GM23338 (cell line): ENCODE measurements at regions not wholly inside any gene's neighbourhood (a gene's known extent, or its start where the extent isn't known, plus 50 kb on each side); places are given as distances from the start of the nearest gene placed in this dataset.

ENCODE experiments used
- ATAC-seq: fragments of 200-7000 bp; cut with Tn5 transposase; 3 replicates; pipeline ENCODE4 v1.9.1; 2020
- DNase-seq: peaks from one replicate; pipeline ENCODE4 v3.0.0-alpha.2; 2015; ENCODE audit warnings: low spot score
- H2AFZ ChIP-seq: fragments of 200-600 bp; sonication (generic); 2 replicates; pipeline ENCODE4 v1.8.0; 2016; ENCODE audit warnings: antibody characterized with exemption, mild to moderate bottlenecking, moderate library complexity
- H3F3A ChIP-seq: fragments of 200-600 bp; sonication (generic); replicated peaks from 2 replicates; pipeline ENCODE4 v1.8.0; 2017; ENCODE audit warnings: antibody characterized with exemption, mixed run types, low read depth
- H3K27ac ChIP-seq: fragments of 200-600 bp; sonication (generic); 2 replicates; pipeline ENCODE4 v1.6.1; 2016; ENCODE audit warnings: low read depth
- H3K27me3 ChIP-seq: fragments of 200-600 bp; sonication (generic); 2 replicates; pipeline ENCODE4 v1.8.0; 2016; ENCODE audit warnings: mild to moderate bottlenecking, mixed run types, moderate library complexity; ENCODE audit not compliant: insufficient read depth
- H3K36me3 ChIP-seq: fragments of 200-600 bp; sonication (generic); 2 replicates; pipeline ENCODE4 v1.8.0; 2016; ENCODE audit warnings: mild to moderate bottlenecking; ENCODE audit not compliant: insufficient read depth
- H3K4me1 ChIP-seq: fragments of 200-600 bp; sonication (generic); 2 replicates; pipeline ENCODE4 v1.8.0; 2016; ENCODE audit warnings: mild to moderate bottlenecking, moderate library complexity; ENCODE audit not compliant: insufficient read depth
- H3K4me2 ChIP-seq: fragments of 200-600 bp; sonication (generic); 2 replicates; pipeline ENCODE4 v1.7.1; 2017; ENCODE audit warnings: mixed run types
- H3K4me3 ChIP-seq: fragments of 200-600 bp; sonication (generic); 2 replicates; pipeline ENCODE4 v1.6.1; 2016; ENCODE audit warnings: mixed run types
- H3K79me2 ChIP-seq: fragments of 200-600 bp; sonication (generic); replicated peaks from 2 replicates; pipeline ENCODE4 v1.8.0; 2017; ENCODE audit warnings: mild to moderate bottlenecking; ENCODE audit not compliant: insufficient read depth
- H3K9me2 ChIP-seq: fragments of 200-600 bp; sonication (generic); 2 replicates; pipeline ENCODE4 v1.8.0; 2017; ENCODE audit not compliant: insufficient read depth
- H4K20me1 ChIP-seq: fragments of 200-600 bp; sonication (generic); replicated peaks from 2 replicates; pipeline ENCODE4 v1.8.0; 2017; ENCODE audit warnings: mild to moderate bottlenecking; ENCODE audit not compliant: insufficient read depth
- H3K27ac Mint-ChIP-seq: 2 replicates; pipeline ENCODE4 v1.8.0; 2020; ENCODE audit warnings: inconsistent platforms, mild to moderate bottlenecking, moderate library complexity, mixed read lengths
- H3K27me3 Mint-ChIP-seq: 3 replicates; pipeline ENCODE4 v1.8.0; 2022; ENCODE audit warnings: low read depth, mild to moderate bottlenecking, moderate library complexity, mixed read lengths, inconsistent platforms; ENCODE audit not compliant: insufficient read depth, poor library complexity
- H3K36me3 Mint-ChIP-seq: 3 replicates; pipeline ENCODE4 v1.8.0; 2021; ENCODE audit warnings: low read depth, mild to moderate bottlenecking, inconsistent platforms, moderate library complexity, mixed read lengths
- H3K4me1 Mint-ChIP-seq: 3 replicates; pipeline ENCODE4 v1.8.0; 2020; ENCODE audit warnings: mild to moderate bottlenecking, inconsistent platforms, mixed read lengths
- H3K4me3 Mint-ChIP-seq: 3 replicates; pipeline ENCODE4 v1.8.0; 2021; ENCODE audit warnings: moderate library complexity, mild to moderate bottlenecking, inconsistent platforms, mixed read lengths
- H3K9me3 Mint-ChIP-seq: 3 replicates; pipeline ENCODE4 v1.8.0; 2020; ENCODE audit warnings: moderate library complexity, mild to moderate bottlenecking, inconsistent platforms, mixed read lengths
- ZNF331 ChIP-seq: fragments of 250-450 bp; sonication (Bioruptor Pico); IDR thresholded peaks from 2 replicates; pipeline ENCODE4 v1.5.0; 2020; ENCODE audit warnings: low read depth, mild to moderate bottlenecking, moderate library complexity
- TF ChIP-seq, protein P1 (sequence below): IDR thresholded peaks from 2 replicates; pipeline ENCODE4 v1.6.1; 2016; ENCODE audit warnings: antibody characterized with exemption
- TF ChIP-seq, protein P2 (sequence below): fragments of 250-450 bp; sonication (Bioruptor Pico); IDR thresholded peaks from 2 replicates; pipeline ENCODE4 v1.5.0; 2020; ENCODE audit warnings: mild to moderate bottlenecking, moderate library complexity

DNA sequence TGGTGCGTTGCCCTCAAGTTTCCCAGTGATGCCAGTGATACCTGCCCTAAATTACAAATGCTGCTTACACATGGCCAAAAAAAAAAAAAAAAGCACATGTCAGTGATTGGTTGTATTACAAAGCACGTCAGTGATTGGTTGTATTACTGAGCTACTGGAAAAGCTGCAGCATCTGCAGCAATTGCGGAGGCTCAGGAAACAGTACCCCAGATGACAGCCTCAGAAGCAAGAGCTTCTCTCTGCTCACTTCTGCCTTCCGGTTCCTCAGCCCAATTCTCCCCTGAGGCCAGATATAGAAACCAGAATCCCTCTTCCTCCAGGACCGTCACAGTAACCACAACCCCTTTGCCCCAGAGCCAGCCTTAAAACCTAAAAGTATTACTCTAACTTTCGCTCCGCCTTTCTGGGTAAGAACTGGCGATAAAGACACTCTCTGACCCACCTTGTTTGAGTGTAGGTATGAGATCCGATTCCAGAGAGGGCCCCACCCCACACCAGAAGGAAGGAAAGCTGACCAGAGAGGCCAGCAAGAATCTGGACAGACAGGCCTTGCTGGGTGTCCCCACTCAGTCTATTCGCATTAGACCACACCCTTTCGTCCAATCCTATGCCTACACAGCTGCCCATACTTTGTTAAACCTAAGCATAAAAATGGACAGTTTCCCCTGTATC, 85.0 kb upstream of the SORBS2 start (continued):
- TF ChIP-seq, protein P1, sequence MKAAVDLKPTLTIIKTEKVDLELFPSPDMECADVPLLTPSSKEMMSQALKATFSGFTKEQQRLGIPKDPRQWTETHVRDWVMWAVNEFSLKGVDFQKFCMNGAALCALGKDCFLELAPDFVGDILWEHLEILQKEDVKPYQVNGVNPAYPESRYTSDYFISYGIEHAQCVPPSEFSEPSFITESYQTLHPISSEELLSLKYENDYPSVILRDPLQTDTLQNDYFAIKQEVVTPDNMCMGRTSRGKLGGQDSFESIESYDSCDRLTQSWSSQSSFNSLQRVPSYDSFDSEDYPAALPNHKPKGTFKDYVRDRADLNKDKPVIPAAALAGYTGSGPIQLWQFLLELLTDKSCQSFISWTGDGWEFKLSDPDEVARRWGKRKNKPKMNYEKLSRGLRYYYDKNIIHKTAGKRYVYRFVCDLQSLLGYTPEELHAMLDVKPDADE = no peak
- no peak for TF ChIP-seq ZNF331

DNA sequence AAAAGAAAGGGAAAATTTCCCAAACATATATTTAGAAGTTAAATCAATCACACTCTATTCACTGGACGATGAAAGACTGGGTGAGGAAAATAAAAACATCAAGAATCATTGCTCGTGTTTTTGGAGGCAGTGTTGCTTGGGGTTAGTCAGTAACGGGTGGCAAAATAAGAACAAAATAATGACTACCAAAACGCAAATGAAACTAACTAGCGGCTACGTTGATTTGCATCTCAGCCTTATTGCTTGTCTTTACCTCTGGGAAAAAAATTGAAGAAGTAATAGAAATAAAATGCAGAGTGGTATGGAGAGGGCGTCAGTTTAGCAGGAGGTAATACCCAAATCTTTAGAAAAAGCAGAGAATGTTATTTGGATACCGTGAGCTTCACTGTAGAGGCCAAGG, 86.4 kb upstream of the SORBS2 start:
- H3K9me3 Mint-ChIP-seq = peaks cover 12% of the 10 kb centered on the region; the same call in 1 of the 3 replicates
- DNase-seq = no peak
- Histone ChIP-seq H3K4me1 (no peaks in the 10 kb centered on the region), H4K20me1 (no peaks in the 10 kb centered on the region), H3K4me3 (no peak overlapping the region), H3F3A (no peaks in the 10 kb centered on the region), H3K4me2 (no peak overlapping the region), H3K36me3 (no peaks in the 10 kb centered on the region), H3K27me3 (no peaks in the 10 kb centered on the region), H3K9me2 (0 out of 2 replicates have a peak, but pooled peaks cover 2% of the 10 kb centered on the region), H2AFZ (peak overlapping the region; percentile 57; the same call in 1 of the 2 replicates), H3K27ac (no peak overlapping the region), H3K79me2 (no peaks in the 10 kb centered on the region)
- TF ChIP-seq, protein P2, sequence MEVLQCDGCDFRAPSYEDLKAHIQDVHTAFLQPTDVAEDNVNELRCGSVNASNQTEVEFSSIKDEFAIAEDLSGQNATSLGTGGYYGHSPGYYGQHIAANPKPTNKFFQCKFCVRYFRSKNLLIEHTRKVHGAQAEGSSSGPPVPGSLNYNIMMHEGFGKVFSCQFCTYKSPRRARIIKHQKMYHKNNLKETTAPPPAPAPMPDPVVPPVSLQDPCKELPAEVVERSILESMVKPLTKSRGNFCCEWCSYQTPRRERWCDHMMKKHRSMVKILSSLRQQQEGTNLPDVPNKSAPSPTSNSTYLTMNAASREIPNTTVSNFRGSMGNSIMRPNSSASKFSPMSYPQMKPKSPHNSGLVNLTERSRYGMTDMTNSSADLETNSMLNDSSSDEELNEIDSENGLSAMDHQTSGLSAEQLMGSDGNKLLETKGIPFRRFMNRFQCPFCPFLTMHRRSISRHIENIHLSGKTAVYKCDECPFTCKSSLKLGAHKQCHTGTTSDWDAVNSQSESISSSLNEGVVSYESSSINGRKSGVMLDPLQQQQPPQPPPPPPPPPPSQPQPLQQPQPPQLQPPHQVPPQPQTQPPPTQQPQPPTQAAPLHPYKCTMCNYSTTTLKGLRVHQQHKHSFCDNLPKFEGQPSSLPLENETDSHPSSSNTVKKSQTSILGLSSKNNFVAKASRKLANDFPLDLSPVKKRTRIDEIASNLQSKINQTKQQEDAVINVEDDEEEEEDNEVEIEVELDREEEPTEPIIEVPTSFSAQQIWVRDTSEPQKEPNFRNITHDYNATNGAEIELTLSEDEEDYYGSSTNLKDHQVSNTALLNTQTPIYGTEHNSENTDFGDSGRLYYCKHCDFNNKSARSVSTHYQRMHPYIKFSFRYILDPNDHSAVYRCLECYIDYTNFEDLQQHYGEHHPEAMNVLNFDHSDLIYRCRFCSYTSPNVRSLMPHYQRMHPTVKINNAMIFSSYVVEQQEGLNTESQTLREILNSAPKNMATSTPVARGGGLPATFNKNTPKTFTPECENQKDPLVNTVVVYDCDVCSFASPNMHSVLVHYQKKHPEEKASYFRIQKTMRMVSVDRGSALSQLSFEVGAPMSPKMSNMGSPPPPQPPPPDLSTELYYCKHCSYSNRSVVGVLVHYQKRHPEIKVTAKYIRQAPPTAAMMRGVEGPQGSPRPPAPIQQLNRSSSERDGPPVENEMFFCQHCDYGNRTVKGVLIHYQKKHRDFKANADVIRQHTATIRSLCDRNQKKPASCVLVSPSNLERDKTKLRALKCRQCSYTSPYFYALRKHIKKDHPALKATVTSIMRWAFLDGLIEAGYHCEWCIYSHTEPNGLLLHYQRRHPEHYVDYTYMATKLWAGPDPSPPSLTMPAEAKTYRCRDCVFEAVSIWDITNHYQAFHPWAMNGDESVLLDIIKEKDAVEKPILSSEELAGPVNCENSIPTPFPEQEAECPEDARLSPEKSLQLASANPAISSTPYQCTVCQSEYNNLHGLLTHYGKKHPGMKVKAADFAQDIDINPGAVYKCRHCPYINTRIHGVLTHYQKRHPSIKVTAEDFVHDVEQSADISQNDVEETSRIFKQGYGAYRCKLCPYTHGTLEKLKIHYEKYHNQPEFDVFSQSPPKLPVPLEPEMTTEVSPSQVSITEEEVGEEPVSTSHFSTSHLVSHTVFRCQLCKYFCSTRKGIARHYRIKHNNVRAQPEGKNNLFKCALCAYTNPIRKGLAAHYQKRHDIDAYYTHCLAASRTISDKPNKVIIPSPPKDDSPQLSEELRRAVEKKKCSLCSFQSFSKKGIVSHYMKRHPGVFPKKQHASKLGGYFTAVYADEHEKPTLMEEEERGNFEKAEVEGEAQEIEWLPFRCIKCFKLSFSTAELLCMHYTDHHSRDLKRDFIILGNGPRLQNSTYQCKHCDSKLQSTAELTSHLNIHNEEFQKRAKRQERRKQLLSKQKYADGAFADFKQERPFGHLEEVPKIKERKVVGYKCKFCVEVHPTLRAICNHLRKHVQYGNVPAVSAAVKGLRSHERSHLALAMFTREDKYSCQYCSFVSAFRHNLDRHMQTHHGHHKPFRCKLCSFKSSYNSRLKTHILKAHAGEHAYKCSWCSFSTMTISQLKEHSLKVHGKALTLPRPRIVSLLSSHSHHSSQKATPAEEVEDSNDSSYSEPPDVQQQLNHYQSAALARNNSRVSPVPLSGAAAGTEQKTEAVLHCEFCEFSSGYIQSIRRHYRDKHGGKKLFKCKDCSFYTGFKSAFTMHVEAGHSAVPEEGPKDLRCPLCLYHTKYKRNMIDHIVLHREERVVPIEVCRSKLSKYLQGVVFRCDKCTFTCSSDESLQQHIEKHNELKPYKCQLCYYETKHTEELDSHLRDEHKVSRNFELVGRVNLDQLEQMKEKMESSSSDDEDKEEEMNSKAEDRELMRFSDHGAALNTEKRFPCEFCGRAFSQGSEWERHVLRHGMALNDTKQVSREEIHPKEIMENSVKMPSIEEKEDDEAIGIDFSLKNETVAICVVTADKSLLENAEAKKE (CRISPR knock-in tag) = no peak
- no peak for ATAC-seq
- H3K4me1 Mint-ChIP-seq = peaks cover 5% of the 10 kb centered on the region
- H3K36me3 Mint-ChIP-seq = peaks cover 10% of the 10 kb centered on the region
- no peak overlapping the region for H3K27ac Mint-ChIP-seq
- peaks cover 11% of the 10 kb centered on the region for H3K27me3 Mint-ChIP-seq
- H3K4me3 Mint-ChIP-seq = no peak overlapping the region
